GM12878 (cell line): ENCODE measurements at regions not wholly inside any gene's neighbourhood (a gene's known extent, or its start where the extent isn't known, plus 50 kb on each side); places are given as distances from the start of the nearest gene placed in this dataset.

ENCODE experiments used
- ATAC-seq: fragments of 200-7000 bp; cut with Tn5 transposase; 3 replicates; pipeline ENCODE4 v1.9.1; 2020; ENCODE audit warnings: mild to moderate bottlenecking, moderate library complexity
- BruUV-seq: library from RNA; stranded (reverse); fragments of 400-500 nt; replicated peaks from 2 replicates; lab custom pipeline; 2021; lab: Mats Ljungman, UMichigan
- CTCF ChIA-PET: fragments of 300-600 bp; sonication (Branson Sonifier 250); formaldehyde crosslinking; extraction: SDS; loops from one replicate; lab custom pipeline; 2021; ENCODE audit warnings: inconsistent platforms; lab: Yijun Ruan, JAX
- POLR2A ChIA-PET: fragments of 350-600 bp; formaldehyde crosslinking; extraction: SDS; loops from one replicate; lab custom pipeline; 2021; ENCODE audit warnings: inconsistent platforms; lab: Charles Lee
- RAD21 ChIA-PET: fragments of 300-600 bp; sonication (Branson Sonifier 250); formaldehyde crosslinking; loops from one replicate; lab custom pipeline; 2023; ENCODE audit warnings: antibody characterized with exemption; ENCODE audit not compliant: unreplicated experiment; lab: Charles Lee
- SMC1A ChIA-PET: fragments of 300-600 bp; sonication (Branson Sonifier 250); formaldehyde crosslinking; loops from one replicate; lab custom pipeline; 2023; ENCODE audit not compliant: unreplicated experiment, uncharacterized antibody; lab: Charles Lee
- DNase-seq: peaks from one replicate; pipeline ENCODE4 v3.0.0-alpha.2; 2011; ENCODE audit warnings: low read depth, low spot score
- FAIRE-seq: peaks from 3 replicates; lab custom pipeline; 2011; peaks lifted over from hg19 to GRCh38; lab: Jason Lieb, UNC
- H2AFZ ChIP-seq: 2 replicates; pipeline ENCODE4 v1.6.0; 2011; ENCODE audit warnings: low read depth, low read length, control low read depth; ENCODE audit not compliant: control insufficient read depth
- H3K27ac ChIP-seq: 2 replicates; pipeline ENCODE4 v1.5.1; 2011; ENCODE audit warnings: control low read depth; ENCODE audit not compliant: control insufficient read depth, insufficient read depth
- H3K27me3 ChIP-seq, 2 experiments: replicated peaks in 1 of 2; 2 replicates each; pipeline versions ENCODE4 v1.6.0 to v1.6.1; 2011; ENCODE audit warnings: low read length in 1 of 2; ENCODE audit not compliant: control insufficient read depth in 2 of 2, insufficient read depth in 2 of 2
- H3K36me3 ChIP-seq, 2 experiments: 2 replicates each; pipeline ENCODE4 v1.5.1; 2011; ENCODE audit warnings: low read length in 1 of 2; ENCODE audit not compliant: control insufficient read depth in 2 of 2, insufficient read depth in 2 of 2
- H3K4me1 ChIP-seq: 2 replicates; pipeline ENCODE4 v1.6.1; 2011; ENCODE audit warnings: mild to moderate bottlenecking, low read length, moderate library complexity, mixed read lengths; ENCODE audit not compliant: control insufficient read depth, insufficient read depth
- H3K4me2 ChIP-seq: 2 replicates; pipeline ENCODE4 v1.6.0; 2011; ENCODE audit warnings: control low read depth; ENCODE audit not compliant: control insufficient read depth, insufficient read depth
- H3K4me3 ChIP-seq: fragments of 200-600 bp; sonication (generic); 2 replicates; pipeline ENCODE4 v1.5.1; 2016
- H3K79me2 ChIP-seq: 2 replicates; pipeline ENCODE4 v1.6.0; 2011; ENCODE audit warnings: low read length; ENCODE audit not compliant: control insufficient read depth, insufficient read depth
- H3K9ac ChIP-seq: 2 replicates; pipeline ENCODE4 v1.8.0; 2011; ENCODE audit warnings: low read length, control low read depth, mixed read lengths; ENCODE audit not compliant: control insufficient read depth, insufficient read depth
- H3K9me3 ChIP-seq: replicated peaks from 3 replicates; pipeline ENCODE4 v1.5.1; 2011; ENCODE audit warnings: mild to moderate bottlenecking, low read length; ENCODE audit not compliant: control insufficient read depth, insufficient read depth
- H4K20me1 ChIP-seq: 2 replicates; pipeline ENCODE4 v1.6.0; 2011; ENCODE audit not compliant: control insufficient read depth, insufficient read depth
- CBX5 ChIP-seq: sonication (generic); IDR thresholded peaks from 2 replicates; pipeline ENCODE4 v1.6.1; 2016; ENCODE audit warnings: low read depth, moderate library complexity, mild to moderate bottlenecking, inconsistent platforms
- HCFC1 ChIP-seq: fragments of 150-350 bp; IDR thresholded peaks from 2 replicates; pipeline ENCODE4 v1.6.1; 2014; ENCODE audit warnings: low read length
- WGBS: methylation state at CpG from one replicate; pipeline ENCODE4 v1.1.6; 2016; ENCODE audit warnings: low lambda C conversion rate; ENCODE audit not compliant: insufficient replicate concordance, insufficient coverage; ENCODE audit errors: missing lambda C conversion rate; 5-methylcytosine and 5-hydroxymethylcytosine counted together
- in situ Hi-C: fragments of 300-500 bp; cut with MboI; formaldehyde crosslinking; loops from 9 replicates; pipeline ENCODE4 v1.14.3; 2018; ENCODE audit warnings: mixed read lengths
- intact Hi-C: fragments of 100-400 bp; cut with micrococcal nuclease; formaldehyde crosslinking; loops from one replicate; pipeline ENCODE4 v1.14.2; 2022; ENCODE audit not compliant: unreplicated experiment
- TF ChIP-seq, protein P1 (sequence below): fragments of 450-650 bp; formaldehyde crosslinking; IDR thresholded peaks from 2 replicates; pipeline ENCODE4 v1.5.0; 2022; ENCODE audit warnings: mild to moderate bottlenecking, missing genetic modification characterization
- TF ChIP-seq, protein P2 (sequence below): IDR thresholded peaks from 2 replicates; pipeline ENCODE4 v1.6.1; 2011; ENCODE audit warnings: borderline replicate concordance, low read depth, mild to moderate bottlenecking, moderate library complexity, mixed read lengths, low read length; ENCODE audit not compliant: insufficient read depth; ENCODE audit errors: extremely low read length

DNA sequence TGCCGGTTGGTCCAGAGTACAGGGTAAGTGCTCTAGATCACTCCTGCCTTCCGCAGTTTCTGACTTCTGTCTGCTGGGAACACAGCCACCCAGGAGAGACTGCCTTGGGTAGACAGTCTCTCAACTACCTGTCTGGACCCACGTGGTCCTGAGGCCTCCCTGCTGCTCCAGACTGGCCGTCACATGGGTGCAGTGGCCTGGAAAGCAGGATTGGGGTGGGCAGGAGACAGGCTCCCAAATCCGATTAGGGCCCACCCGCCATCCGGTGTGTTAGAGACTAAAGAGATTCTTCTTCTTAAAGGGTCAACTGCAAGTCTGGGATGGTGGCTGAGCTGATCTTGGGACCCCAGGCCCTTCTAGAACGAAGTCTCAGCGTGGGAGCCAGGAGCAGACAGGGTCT lies 105.5 kb downstream of the EBNA1BP2 start:
- Histone ChIP-seq H3K4me1 (no peaks in the 10 kb centered on the region), H4K20me1 (no peaks in the 10 kb centered on the region), H3K36me3 (no peaks in the 10 kb centered on the region), H3K4me2 (no peak overlapping the region), H3K4me3 (no peak overlapping the region), H3K27me3 (peaks cover 0 to 3% of the 10 kb centered on the region in 2 experiments; a peak in 1 of 4 replicates), H3K79me2 (no peaks in the 10 kb centered on the region), H3K9me3 (no peaks in the 10 kb centered on the region), H3K27ac (no peak overlapping the region), H2AFZ (no peak overlapping the region), H3K9ac (no peak overlapping the region)
- POLR2A ChIA-PET: no interaction called here
- BruUV-seq: no TSS peak
- intact Hi-C loops (no loop called here), in situ Hi-C loops (loop anchor here (5.0 kb wide), 2 partner anchors 144 to 284 kb away; partner anchors contain the start of gene TMEM269)
- FAIRE-seq (no peak), ATAC-seq (no peak), DNase-seq (no peak)
- 56% methylated on average over 9 of the region's 9 CpGs for WGBS
- TF ChIP-seq, protein P1, sequence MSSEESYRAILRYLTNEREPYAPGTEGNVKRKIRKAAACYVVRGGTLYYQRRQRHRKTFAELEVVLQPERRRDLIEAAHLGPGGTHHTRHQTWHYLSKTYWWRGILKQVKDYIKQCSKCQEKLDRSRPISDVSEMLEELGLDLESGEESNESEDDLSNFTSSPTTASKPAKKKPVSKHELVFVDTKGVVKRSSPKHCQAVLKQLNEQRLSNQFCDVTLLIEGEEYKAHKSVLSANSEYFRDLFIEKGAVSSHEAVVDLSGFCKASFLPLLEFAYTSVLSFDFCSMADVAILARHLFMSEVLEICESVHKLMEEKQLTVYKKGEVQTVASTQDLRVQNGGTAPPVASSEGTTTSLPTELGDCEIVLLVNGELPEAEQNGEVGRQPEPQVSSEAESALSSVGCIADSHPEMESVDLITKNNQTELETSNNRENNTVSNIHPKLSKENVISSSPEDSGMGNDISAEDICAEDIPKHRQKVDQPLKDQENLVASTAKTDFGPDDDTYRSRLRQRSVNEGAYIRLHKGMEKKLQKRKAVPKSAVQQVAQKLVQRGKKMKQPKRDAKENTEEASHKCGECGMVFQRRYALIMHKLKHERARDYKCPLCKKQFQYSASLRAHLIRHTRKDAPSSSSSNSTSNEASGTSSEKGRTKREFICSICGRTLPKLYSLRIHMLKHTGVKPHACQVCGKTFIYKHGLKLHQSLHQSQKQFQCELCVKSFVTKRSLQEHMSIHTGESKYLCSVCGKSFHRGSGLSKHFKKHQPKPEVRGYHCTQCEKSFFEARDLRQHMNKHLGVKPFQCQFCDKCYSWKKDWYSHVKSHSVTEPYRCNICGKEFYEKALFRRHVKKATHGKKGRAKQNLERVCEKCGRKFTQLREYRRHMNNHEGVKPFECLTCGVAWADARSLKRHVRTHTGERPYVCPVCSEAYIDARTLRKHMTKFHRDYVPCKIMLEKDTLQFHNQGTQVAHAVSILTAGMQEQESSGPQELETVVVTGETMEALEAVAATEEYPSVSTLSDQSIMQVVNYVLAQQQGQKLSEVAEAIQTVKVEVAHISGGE (CRISPR knock-in tag): no peak
- TF ChIP-seq CBX5 (no peak), HCFC1 (no peak)
- TF ChIP-seq, protein P2, sequence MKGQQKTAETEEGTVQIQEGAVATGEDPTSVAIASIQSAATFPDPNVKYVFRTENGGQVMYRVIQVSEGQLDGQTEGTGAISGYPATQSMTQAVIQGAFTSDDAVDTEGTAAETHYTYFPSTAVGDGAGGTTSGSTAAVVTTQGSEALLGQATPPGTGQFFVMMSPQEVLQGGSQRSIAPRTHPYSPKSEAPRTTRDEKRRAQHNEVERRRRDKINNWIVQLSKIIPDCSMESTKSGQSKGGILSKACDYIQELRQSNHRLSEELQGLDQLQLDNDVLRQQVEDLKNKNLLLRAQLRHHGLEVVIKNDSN: no peak
- CTCF ChIA-PET: interaction anchor here (0.7 kb wide), 1 partner anchor 627 kb away, joined by 3 read pairs; no protein-coding TSS in a partner anchor
- SMC1A ChIA-PET: no interaction called here
- RAD21 ChIA-PET: interaction anchor here (2.4 kb wide), 1 partner anchor 144 kb away, joined by 6 read pairs; no protein-coding TSS in a partner anchor
